HG03378 (cell line): ENCODE measurements at regions not wholly inside any gene's neighbourhood (a gene's known extent, or its start where the extent isn't known, plus 50 kb on each side); places are given as distances from the start of the nearest gene placed in this dataset.

Source experiments
- ATAC-seq: cut with Tn5 transposase; IDR thresholded peaks from one replicate; pipeline ENCODE4 v1.9.1; 2021; ENCODE audit warnings: mild to moderate bottlenecking, moderate library complexity; ENCODE audit not compliant: unreplicated experiment

- ATAC-seq, result no peak
Measured at GRCh38 chr22:49381595-49382450, 445.9 kb downstream of the BRD1 start.

GRCh38 chr22:49380828-49381114, 446.9 kb downstream of the BRD1 start:
- ATAC-seq, result no peak

GRCh38 chr22:49380095-49380827, 447.4 kb downstream of the BRD1 start:
- ATAC-seq, result no peak

- no peak for ATAC-seq
Measured at GRCh38 chr22:49377306-49377705, 450.4 kb downstream of the BRD1 start.

- no peak for ATAC-seq
Measured at GRCh38 chr22:49373801-49374226, 453.9 kb downstream of the BRD1 start.

- ATAC-seq, result no peak
Measured at GRCh38 chr22:49373289-49373666, 454.4 kb downstream of the BRD1 start.

GRCh38 chr22:49372530-49373288, 455.0 kb downstream of the BRD1 start:
- ATAC-seq, result no peak

GRCh38 chr22:49372111-49372529, 455.6 kb downstream of the BRD1 start:
- no peak for ATAC-seq

- no peak for ATAC-seq
Measured at GRCh38 chr22:49371325-49372110, 456.2 kb downstream of the BRD1 start.

GRCh38 chr22:49370627-49371301, 456.9 kb downstream of the BRD1 start:
- no peak for ATAC-seq

- no peak for ATAC-seq
Measured at GRCh38 chr22:49369726-49370626, 457.7 kb downstream of the BRD1 start.

GRCh38 chr22:49368976-49369725, 458.5 kb downstream of the BRD1 start:
- no peak for ATAC-seq

GRCh38 chr22:49368221-49368975, 459.3 kb downstream of the BRD1 start:
- ATAC-seq, result no peak

- no peak for ATAC-seq
Measured at GRCh38 chr22:49367041-49367697, 460.5 kb downstream of the BRD1 start.

- no peak for ATAC-seq
Measured at GRCh38 chr22:49366437-49366836, 461.2 kb downstream of the BRD1 start.

- no peak for ATAC-seq
Measured at GRCh38 chr22:49365910-49366309, 461.8 kb downstream of the BRD1 start.

GRCh38 chr22:49365191-49365837, 462.4 kb downstream of the BRD1 start:
- no peak for ATAC-seq
